Fibroblast of mammary gland (primary cell): ENCODE measurements at regions not wholly inside any gene's neighbourhood (a gene's known extent, or its start where the extent isn't known, plus 50 kb on each side); places are given as distances from the start of the nearest gene placed in this dataset.

ENCODE experiments used
- DNase-seq: peaks from one replicate; pipeline ENCODE4 v3.0.0-alpha.2; 2010; ENCODE audit warnings: low read depth
- H3K4me3 ChIP-seq: 2 replicates; pipeline ENCODE4 v1.5.1; 2011; ENCODE audit warnings: low read depth, mild to moderate bottlenecking, low read length, moderate library complexity; ENCODE audit not compliant: control insufficient read depth
- CTCF ChIP-seq: conservative IDR thresholded peaks from 2 replicates; pipeline ENCODE4 v1.5.1; 2011; ENCODE audit warnings: low read depth, low read length, inconsistent platforms; ENCODE audit not compliant: control insufficient read depth, insufficient read depth

GRCh38 chr4:63788271-63788670, 621.0 kb downstream of the TECRL start:
- no peak for DNase-seq
- H3K4me3 ChIP-seq: no peak overlapping the region
- TF ChIP-seq CTCF: no peak

- no peak overlapping the region for H3K4me3 ChIP-seq
- no peak for TF ChIP-seq CTCF
- DNase-seq: no peak
These were observed 621.9 kb downstream of the TECRL start for GRCh38 chr4:63787326-63787725.

GRCh38 chr4:63786171-63786570, 623.1 kb downstream of the TECRL start:
- no peak overlapping the region for H3K4me3 ChIP-seq
- TF ChIP-seq CTCF: no peak
- DNase-seq: no peak

- no peak for DNase-seq
- TF ChIP-seq CTCF: no peak
- no peak overlapping the region for H3K4me3 ChIP-seq
These were observed 624.4 kb downstream of the TECRL start for GRCh38 chr4:63784822-63785221.

- no peak overlapping the region for H3K4me3 ChIP-seq
- TF ChIP-seq CTCF: no peak
- DNase-seq: no peak
These were observed 631.6 kb downstream of the TECRL start for GRCh38 chr4:63777601-63778000.

- no peak for TF ChIP-seq CTCF
- DNase-seq: no peak
- H3K4me3 ChIP-seq: no peak overlapping the region
These were observed 644.9 kb downstream of the TECRL start for GRCh38 chr4:63764400-63764799.

- no peak for DNase-seq
- no peak overlapping the region for H3K4me3 ChIP-seq
- TF ChIP-seq CTCF: no peak
These were observed 651.3 kb downstream of the TECRL start for GRCh38 chr4:63757929-63758328.
